Activated CD8-positive, alpha-beta T cell treated with anti-CD3 and anti-CD28 coated beads for 36 hours (primary cell): ENCODE measurements at regions not wholly inside any gene's neighbourhood (a gene's known extent, or its start where the extent isn't known, plus 50 kb on each side); places are given as distances from the start of the nearest gene placed in this dataset.
A peak's percentile ranks its signal among the peaks of the same experiment; 100 is the strongest.

Experiments used
- ATAC-seq: fragments of 200-7000 bp; cut with Tn5 transposase; one replicate; pipeline ENCODE4 v1.10.0; 2021; ENCODE audit warnings: mild to moderate bottlenecking, moderate library complexity
- CTCF ChIA-PET: fragments of 350-600 bp; sonication (Branson Sonifier 250); formaldehyde crosslinking; loops from one replicate; lab custom pipeline; 2021; ENCODE audit warnings: antibody characterized with exemption; lab: Charles Lee
- POLR2A ChIA-PET: fragments of 350-600 bp; sonication (Branson Sonifier 250); formaldehyde crosslinking; loops from one replicate; lab custom pipeline; 2021; ENCODE audit warnings: antibody characterized with exemption; lab: Charles Lee
- DNase-seq: peaks from one replicate; pipeline ENCODE4 v3.0.0-alpha.2; 2020
- H3K27ac Mint-ChIP-seq: one replicate; pipeline ENCODE4 v1.8.0; 2021; ENCODE audit warnings: mild to moderate bottlenecking, mixed read lengths
- H3K27me3 Mint-ChIP-seq: one replicate; pipeline ENCODE4 v1.8.0; 2021; ENCODE audit warnings: mixed read lengths
- H3K36me3 Mint-ChIP-seq: one replicate; pipeline ENCODE4 v1.8.0; 2021; ENCODE audit warnings: low read depth, mixed read lengths
- H3K4me1 Mint-ChIP-seq: one replicate; pipeline ENCODE4 v1.8.0; 2021; ENCODE audit warnings: low read depth, mixed read lengths
- H3K4me3 Mint-ChIP-seq: one replicate; pipeline ENCODE4 v1.8.0; 2021; ENCODE audit warnings: mild to moderate bottlenecking, moderate library complexity, mixed read lengths
- H3K9me3 Mint-ChIP-seq: one replicate; pipeline ENCODE4 v1.8.0; 2021; ENCODE audit warnings: mixed read lengths
- CTCF ChIP-seq: fragments of 200-600 bp; IDR thresholded peaks from one replicate; pipeline ENCODE4 v1.8.0; 2022; ENCODE audit warnings: antibody characterized with exemption, mild to moderate bottlenecking
- intact Hi-C: fragments of 100-400 bp; cut with micrococcal nuclease; formaldehyde crosslinking; loops from one replicate; pipeline ENCODE4 v1.10.0; 2022

- intact Hi-C loops, result no loop called here
- H3K36me3 Mint-ChIP-seq, result peaks cover 10% of the 10 kb centered on the region
- H3K27me3 Mint-ChIP-seq, result no peaks in the 10 kb centered on the region
- ChIA-PET CTCF (interaction anchor here (0.6 to 2.5 kb wide), 7 partner anchors 10 to 155 kb away, joined by 3 to 18 read pairs (median 4); no protein-coding TSS in a partner anchor), POLR2A (interaction anchor here (0.6 to 7.8 kb wide), 9 partner anchors 20 to 127 kb away, joined by 3 to 31 read pairs (median 3); no protein-coding TSS in a partner anchor)
- TF ChIP-seq CTCF, result no peak
- peak overlapping the region; percentile 43 for H3K4me3 Mint-ChIP-seq
- H3K27ac Mint-ChIP-seq, result peak overlapping the region; percentile 87
- peak; percentile 50 for DNase-seq
- peaks cover 17% of the 10 kb centered on the region for H3K9me3 Mint-ChIP-seq
- peak; percentile 43 for ATAC-seq
- peaks cover 74% of the 10 kb centered on the region for H3K4me1 Mint-ChIP-seq
These were observed 53.6 kb downstream of the ARF6 start for GRCh38 chr14:49946320-49947141.

GRCh38 chr14:49947506-49947905, 54.6 kb downstream of the ARF6 start:
- Mint-ChIP-seq H3K4me1 (peaks cover 69% of the 10 kb centered on the region), H3K36me3 (peaks cover 4% of the 10 kb centered on the region), H3K27ac (peak overlapping the region; percentile 16), H3K27me3 (no peaks in the 10 kb centered on the region), H3K9me3 (peaks cover 11% of the 10 kb centered on the region), H3K4me3 (no peak overlapping the region)
- no peak for ATAC-seq
- no peak for DNase-seq
- no peak for TF ChIP-seq CTCF
- ChIA-PET POLR2A (interaction anchor here (0.7 to 7.8 kb wide), 3 partner anchors 23 to 136 kb away, joined by 3 to 31 read pairs (median 3); no protein-coding TSS in a partner anchor), CTCF (interaction anchor here (1.1 to 2.5 kb wide), 2 partner anchors 24 to 85 kb away, joined by 3 to 18 read pairs; no protein-coding TSS in a partner anchor)
- intact Hi-C loops, result no loop called here

GRCh38 chr14:49950275-49951228, 57.7 kb downstream of the ARF6 start:
- ATAC-seq, result peak; percentile 79

GRCh38 chr14:49951229-49951607, 58.3 kb downstream of the ARF6 start:
- Mint-ChIP-seq H3K27me3 (no peaks in the 10 kb centered on the region), H3K36me3 (no peaks in the 10 kb centered on the region), H3K27ac (peak overlapping the region; percentile 12), H3K4me3 (no peak overlapping the region), H3K9me3 (no peaks in the 10 kb centered on the region), H3K4me1 (peaks cover 45% of the 10 kb centered on the region)
- CTCF ChIA-PET, result interaction anchor here (1.2 to 1.4 kb wide), 2 partner anchors 9 to 20 kb away, joined by 3 to 4 read pairs; no protein-coding TSS in a partner anchor
- ATAC-seq, result no peak
- POLR2A ChIA-PET, result interaction anchor here (0.8 to 7.8 kb wide), 9 partner anchors 10 to 352 kb away, joined by 3 to 31 read pairs (median 5); partner anchors contain the start of gene ARF6
- DNase-seq, result no peak
- intact Hi-C loops, result no loop called here
- TF ChIP-seq CTCF, result no peak

More at GRCh38 chr14:49950275-49951228, 57.7 kb downstream of the ARF6 start:
- no peaks in the 10 kb centered on the region for H3K36me3 Mint-ChIP-seq
- ChIA-PET CTCF (interaction anchor here (1.2 kb wide), 1 partner anchor 9 kb away, joined by 3 read pairs; no protein-coding TSS in a partner anchor), POLR2A (interaction anchor here (0.9 to 7.8 kb wide), 11 partner anchors 9 to 57 kb away, joined by 3 to 31 read pairs (median 5); no protein-coding TSS in a partner anchor)
- H3K27ac Mint-ChIP-seq, result peak overlapping the region; percentile 72
- peaks cover 51% of the 10 kb centered on the region for H3K4me1 Mint-ChIP-seq
- H3K9me3 Mint-ChIP-seq, result no peaks in the 10 kb centered on the region
- no peaks in the 10 kb centered on the region for H3K27me3 Mint-ChIP-seq
- H3K4me3 Mint-ChIP-seq, result no peak overlapping the region
- no peak for DNase-seq
- intact Hi-C loops, result no loop called here
- no peak for TF ChIP-seq CTCF
